Cardiac muscle cell (in vitro differentiated cells and primary cell): ENCODE measurements at regions not wholly inside any gene's neighbourhood (a gene's known extent, or its start where the extent isn't known, plus 50 kb on each side); places are given as distances from the start of the nearest gene placed in this dataset.
A peak's percentile ranks its signal among the peaks of the same experiment; 100 is the strongest.

Source experiments
- DNase-seq, 2 donors: peaks; one replicate each; pipeline versions ENCODE4 v3.0.0 to v3.0.0-alpha.2; 2010 to 2017; ENCODE audit warnings: low read depth in 1 of 2, low spot score in 1 of 2
- H3K27ac ChIP-seq: fragments of 200-600 bp; sonication (generic); 2 replicates; pipeline ENCODE4 v1.5.1; 2016
- H3K27me3 ChIP-seq: fragments of 200-600 bp; sonication (generic); 2 replicates; pipeline ENCODE4 v1.6.0; 2016; ENCODE audit warnings: control low read depth
- H3K36me3 ChIP-seq: fragments of 200-600 bp; sonication (generic); 2 replicates; pipeline ENCODE4 v1.5.1; 2016; ENCODE audit warnings: control low read depth
- H3K4me1 ChIP-seq: fragments of 200-600 bp; sonication (generic); 2 replicates; pipeline ENCODE4 v1.8.1; 2017; ENCODE audit warnings: low read depth, mild to moderate bottlenecking, mixed run types
- H3K4me3 ChIP-seq: fragments of 200-600 bp; sonication (generic); 2 replicates; pipeline ENCODE4 v1.5.1; 2016; ENCODE audit warnings: mild to moderate bottlenecking
- H3K9me3 ChIP-seq: fragments of 200-600 bp; sonication (generic); 2 replicates; pipeline ENCODE4 v1.5.1; 2017; ENCODE audit warnings: low read depth, mild to moderate bottlenecking, control low read depth
- TF ChIP-seq, protein P1 (sequence below): IDR thresholded peaks from 2 replicates; pipeline ENCODE4 v1.5.1; 2012; ENCODE audit warnings: low read depth, mild to moderate bottlenecking, low read length

DNA sequence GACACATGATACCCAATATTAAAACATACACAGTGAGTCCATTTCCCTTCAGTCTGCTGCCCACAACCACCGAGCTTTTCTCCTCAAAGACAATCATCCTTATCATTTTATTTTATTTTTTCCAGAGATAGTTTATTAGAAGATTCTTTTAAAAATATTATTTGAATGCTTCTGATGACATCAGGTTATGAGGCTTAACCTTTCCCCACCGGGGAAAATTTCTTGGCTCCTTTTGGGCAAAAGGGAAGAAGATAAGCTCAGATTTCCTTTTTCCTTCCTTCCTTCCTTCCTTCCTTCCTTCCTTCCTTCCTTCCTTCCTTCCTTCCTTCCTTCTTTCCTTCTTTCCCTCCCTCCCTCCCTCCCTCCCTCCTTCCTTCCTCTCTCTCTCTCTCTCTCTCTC lies 149.5 kb upstream of the CITED2 start:
- Histone ChIP-seq H3K4me1 (peaks cover 9% of the 10 kb centered on the region), H3K9me3 (no peaks in the 10 kb centered on the region), H3K4me3 (no peak overlapping the region), H3K27ac (no peak overlapping the region), H3K27me3 (no peaks in the 10 kb centered on the region), H3K36me3 (no peaks in the 10 kb centered on the region)
- TF ChIP-seq, protein P1, sequence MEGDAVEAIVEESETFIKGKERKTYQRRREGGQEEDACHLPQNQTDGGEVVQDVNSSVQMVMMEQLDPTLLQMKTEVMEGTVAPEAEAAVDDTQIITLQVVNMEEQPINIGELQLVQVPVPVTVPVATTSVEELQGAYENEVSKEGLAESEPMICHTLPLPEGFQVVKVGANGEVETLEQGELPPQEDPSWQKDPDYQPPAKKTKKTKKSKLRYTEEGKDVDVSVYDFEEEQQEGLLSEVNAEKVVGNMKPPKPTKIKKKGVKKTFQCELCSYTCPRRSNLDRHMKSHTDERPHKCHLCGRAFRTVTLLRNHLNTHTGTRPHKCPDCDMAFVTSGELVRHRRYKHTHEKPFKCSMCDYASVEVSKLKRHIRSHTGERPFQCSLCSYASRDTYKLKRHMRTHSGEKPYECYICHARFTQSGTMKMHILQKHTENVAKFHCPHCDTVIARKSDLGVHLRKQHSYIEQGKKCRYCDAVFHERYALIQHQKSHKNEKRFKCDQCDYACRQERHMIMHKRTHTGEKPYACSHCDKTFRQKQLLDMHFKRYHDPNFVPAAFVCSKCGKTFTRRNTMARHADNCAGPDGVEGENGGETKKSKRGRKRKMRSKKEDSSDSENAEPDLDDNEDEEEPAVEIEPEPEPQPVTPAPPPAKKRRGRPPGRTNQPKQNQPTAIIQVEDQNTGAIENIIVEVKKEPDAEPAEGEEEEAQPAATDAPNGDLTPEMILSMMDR, result no peak
- no peak for DNase-seq

DNA sequence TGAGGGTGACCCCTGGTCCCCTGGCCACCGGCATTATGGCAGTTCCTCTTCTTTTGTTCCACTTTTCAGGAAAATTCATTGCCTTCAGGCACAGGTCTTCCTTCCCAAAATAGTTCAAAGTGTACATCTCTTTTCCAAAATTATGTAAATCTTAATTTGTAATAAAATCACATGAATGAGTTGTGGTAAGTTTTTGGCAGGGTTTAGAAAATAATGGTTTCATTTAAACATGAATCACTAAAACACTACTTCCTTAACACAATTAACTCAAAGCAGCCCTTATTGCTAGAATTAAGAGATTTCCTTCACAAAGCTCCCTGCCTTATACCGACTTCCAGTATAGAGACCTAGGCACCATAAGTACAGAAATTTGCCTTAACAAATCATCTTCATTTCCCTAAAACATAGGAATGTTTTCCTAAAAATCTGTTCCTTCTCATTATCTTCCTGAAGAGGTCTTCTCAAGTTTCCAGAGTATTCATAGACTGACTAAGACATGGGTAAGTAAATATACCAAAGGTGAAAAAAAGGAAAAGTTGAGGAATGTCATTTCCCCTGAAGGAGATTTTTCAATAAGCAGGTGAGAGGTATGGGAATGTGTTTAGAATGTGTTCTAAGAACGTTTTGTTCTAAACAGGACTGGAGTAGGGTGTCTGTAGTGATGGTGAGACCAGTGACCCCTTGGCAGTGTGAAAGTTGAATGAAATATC lies 148.2 kb upstream of the CITED2 start:
- H3K36me3 ChIP-seq, result no peaks in the 10 kb centered on the region
- peaks cover 10% of the 10 kb centered on the region for H3K4me1 ChIP-seq
- TF ChIP-seq, protein P1, result no peak
- peak in 1 of 2 donors; percentile 47 for DNase-seq
- H3K27me3 ChIP-seq, result no peaks in the 10 kb centered on the region
- H3K9me3 ChIP-seq, result no peaks in the 10 kb centered on the region
- no peak overlapping the region for H3K27ac ChIP-seq
- H3K4me3 ChIP-seq, result no peak overlapping the region

DNA sequence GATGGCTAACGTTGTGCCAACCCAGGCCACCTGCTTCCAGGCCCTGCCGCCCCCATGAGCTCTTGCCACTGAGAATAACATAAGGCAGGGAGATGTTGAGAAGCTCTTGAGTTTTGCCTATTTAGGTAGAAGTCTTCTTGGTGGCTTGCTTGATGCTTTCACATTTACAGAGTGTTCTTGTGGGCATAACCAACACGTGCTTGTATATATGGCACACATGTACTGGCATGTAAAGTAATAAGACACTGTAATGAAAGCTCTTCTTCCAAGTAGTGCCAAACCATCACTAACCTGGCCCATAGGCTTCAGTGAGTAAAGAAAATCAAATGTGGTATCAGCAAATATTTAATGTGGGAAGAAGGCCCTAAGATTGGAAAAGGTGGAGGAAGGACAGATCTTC lies 146.9 kb upstream of the CITED2 start:
- peaks cover 10% of the 10 kb centered on the region for H3K4me1 ChIP-seq
- TF ChIP-seq, protein P1, result no peak
- H3K4me3 ChIP-seq, result no peak overlapping the region
- H3K27ac ChIP-seq, result no peak overlapping the region
- H3K9me3 ChIP-seq, result no peaks in the 10 kb centered on the region
- H3K36me3 ChIP-seq, result no peaks in the 10 kb centered on the region
- DNase-seq, result no peak
- H3K27me3 ChIP-seq, result no peaks in the 10 kb centered on the region

DNA sequence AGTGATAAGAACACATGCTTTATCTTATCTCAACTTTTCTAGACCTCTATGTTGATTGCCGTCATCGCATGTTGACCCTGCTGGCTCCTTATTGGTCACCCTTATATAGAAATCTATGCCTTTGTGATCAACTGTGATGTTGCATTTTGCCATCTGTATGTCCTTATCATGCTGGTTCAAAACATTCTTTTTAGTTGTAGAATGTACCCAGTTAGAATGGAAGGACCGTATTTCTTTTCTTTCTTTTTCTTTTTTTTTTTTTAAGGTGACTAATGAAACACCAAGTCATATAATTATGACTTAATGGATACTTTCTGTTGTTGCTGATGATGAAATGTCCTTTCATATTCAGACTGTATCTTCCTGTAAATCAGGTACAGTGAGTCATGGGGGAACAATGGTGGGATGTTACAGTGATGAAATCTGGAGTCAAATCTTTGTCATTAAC lies 145.9 kb upstream of the CITED2 start:
- peak in 1 of 2 donors; percentile 46 for DNase-seq
- TF ChIP-seq, protein P1, result no peak
- Histone ChIP-seq H3K27ac (peak overlapping the region; percentile 83), H3K9me3 (no peaks in the 10 kb centered on the region), H3K4me1 (peaks cover 12% of the 10 kb centered on the region), H3K36me3 (no peaks in the 10 kb centered on the region), H3K27me3 (no peaks in the 10 kb centered on the region), H3K4me3 (no peak overlapping the region)

DNA sequence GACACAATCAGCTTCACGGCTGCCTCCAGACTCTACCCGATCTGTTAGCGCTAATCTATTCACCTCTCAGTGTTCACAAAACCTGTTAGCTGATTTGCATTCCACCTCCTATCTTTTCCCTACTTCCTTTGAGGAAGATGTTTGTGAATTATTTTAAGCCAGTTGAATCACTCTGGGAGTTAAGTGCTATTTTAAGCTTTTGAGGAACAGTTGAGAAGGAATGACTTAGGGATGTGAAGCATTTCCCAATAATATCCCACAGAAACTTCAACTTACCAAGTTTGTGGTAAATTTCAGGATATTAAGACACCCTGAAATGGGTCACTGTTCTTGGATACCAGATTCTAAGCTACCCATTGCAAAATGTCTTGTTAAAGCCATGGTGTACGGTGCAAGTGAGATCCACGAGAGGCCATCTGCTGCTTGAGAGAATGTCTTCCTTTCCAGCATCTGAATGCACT lies 145.2 kb upstream of the CITED2 start:
- peak in 1 of 2 donors; percentile 85 for DNase-seq
- no peaks in the 10 kb centered on the region for H3K27me3 ChIP-seq
- TF ChIP-seq, protein P1, result no peak
- no peaks in the 10 kb centered on the region for H3K9me3 ChIP-seq
- H3K4me1 ChIP-seq, result peaks cover 17% of the 10 kb centered on the region
- H3K27ac ChIP-seq, result peak overlapping the region; percentile 83
- H3K36me3 ChIP-seq, result no peaks in the 10 kb centered on the region
- no peak overlapping the region for H3K4me3 ChIP-seq
